ENCODE measurements at regions not wholly inside any gene's neighbourhood (a gene's known extent, or its start where the extent isn't known, plus 50 kb on each side); places are given as distances from the start of the nearest gene placed in this dataset.

DNA sequence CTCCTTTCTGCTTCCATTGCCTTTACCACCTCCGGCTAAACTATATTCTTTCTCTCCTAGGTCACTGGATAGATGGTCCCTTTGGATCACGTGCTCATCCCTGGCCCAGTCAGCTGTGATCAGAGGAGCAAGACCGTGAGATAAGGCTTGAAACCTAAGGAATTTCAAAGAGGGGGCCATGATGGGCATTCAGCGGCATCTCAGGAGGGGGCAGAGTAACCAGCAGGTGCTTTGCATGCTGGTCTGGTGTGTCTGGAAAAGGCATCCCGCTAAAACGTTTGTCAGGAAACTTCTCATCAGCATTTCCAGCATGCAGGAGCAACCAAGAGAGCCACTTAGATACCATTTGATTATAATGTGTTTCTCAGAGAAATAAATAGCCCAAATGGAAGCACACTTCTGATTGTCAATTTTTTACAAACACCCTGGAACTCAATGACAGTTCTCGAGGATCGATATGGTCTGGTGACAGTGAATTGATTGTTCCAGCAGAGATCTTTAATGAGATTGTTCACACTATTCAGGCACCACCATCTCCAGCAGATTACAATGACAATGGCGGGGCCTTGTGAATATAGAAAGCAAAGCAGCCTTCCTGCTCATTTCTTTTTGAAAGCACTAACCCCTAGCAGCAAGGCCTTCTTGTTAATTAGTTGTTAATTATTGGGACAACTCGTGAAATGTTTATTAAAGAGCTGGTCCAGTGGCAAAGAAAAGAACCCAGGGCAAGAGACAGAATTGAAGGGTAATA lies 327.1 kb downstream of the PTTG2 start:
- no peaks in the 10 kb centered on the region for H3K9me3 Mint-ChIP-seq
- H3K9me3 ChIP-seq (ENCODE audit: control insufficient read depth in 1 of 2, insufficient read depth in 1 of 2, low read length in 2 of 2) = no peaks in the 10 kb centered on the region
- H3K36me3 Mint-ChIP-seq (ENCODE audit: low read depth) = no peaks in the 10 kb centered on the region
- no peaks in the 10 kb centered on the region for H3K27me3 ChIP-seq (ENCODE audit: control insufficient read depth in 1 of 2, insufficient read depth in 2 of 2, low read length in 2 of 2)
- no peak overlapping the region for H3K27ac Mint-ChIP-seq
- ChIA-PET POLR2A (no interaction called here), CTCF (no interaction called here)
- intact Hi-C loops (cut with DNase I, micrococcal nuclease) = no loop called here
- no peak overlapping the region for H3K4me3 Mint-ChIP-seq
- no peak overlapping the region for H3K4me3 ChIP-seq (ENCODE audit: low read length)
- ATAC-seq (ENCODE audit: poor library complexity) (no peak), DNase-seq (no peak)
- no peaks in the 10 kb centered on the region for H3K4me1 Mint-ChIP-seq (ENCODE audit: low read depth)
- no peaks in the 10 kb centered on the region for H3K4me1 ChIP-seq (ENCODE audit: insufficient read depth, low read length)
- H3K27ac ChIP-seq (ENCODE audit: low read depth in 1 of 2, low read length in 2 of 2) = no peak overlapping the region
- H3K36me3 ChIP-seq (ENCODE audit: insufficient read depth, low read length) = no peaks in the 10 kb centered on the region
- H3K27me3 Mint-ChIP-seq = no peaks in the 10 kb centered on the region
- TF ChIP-seq, protein P1, sequence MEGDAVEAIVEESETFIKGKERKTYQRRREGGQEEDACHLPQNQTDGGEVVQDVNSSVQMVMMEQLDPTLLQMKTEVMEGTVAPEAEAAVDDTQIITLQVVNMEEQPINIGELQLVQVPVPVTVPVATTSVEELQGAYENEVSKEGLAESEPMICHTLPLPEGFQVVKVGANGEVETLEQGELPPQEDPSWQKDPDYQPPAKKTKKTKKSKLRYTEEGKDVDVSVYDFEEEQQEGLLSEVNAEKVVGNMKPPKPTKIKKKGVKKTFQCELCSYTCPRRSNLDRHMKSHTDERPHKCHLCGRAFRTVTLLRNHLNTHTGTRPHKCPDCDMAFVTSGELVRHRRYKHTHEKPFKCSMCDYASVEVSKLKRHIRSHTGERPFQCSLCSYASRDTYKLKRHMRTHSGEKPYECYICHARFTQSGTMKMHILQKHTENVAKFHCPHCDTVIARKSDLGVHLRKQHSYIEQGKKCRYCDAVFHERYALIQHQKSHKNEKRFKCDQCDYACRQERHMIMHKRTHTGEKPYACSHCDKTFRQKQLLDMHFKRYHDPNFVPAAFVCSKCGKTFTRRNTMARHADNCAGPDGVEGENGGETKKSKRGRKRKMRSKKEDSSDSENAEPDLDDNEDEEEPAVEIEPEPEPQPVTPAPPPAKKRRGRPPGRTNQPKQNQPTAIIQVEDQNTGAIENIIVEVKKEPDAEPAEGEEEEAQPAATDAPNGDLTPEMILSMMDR (IDR thresholded peaks at IDR 0.05) = no peak

DNA sequence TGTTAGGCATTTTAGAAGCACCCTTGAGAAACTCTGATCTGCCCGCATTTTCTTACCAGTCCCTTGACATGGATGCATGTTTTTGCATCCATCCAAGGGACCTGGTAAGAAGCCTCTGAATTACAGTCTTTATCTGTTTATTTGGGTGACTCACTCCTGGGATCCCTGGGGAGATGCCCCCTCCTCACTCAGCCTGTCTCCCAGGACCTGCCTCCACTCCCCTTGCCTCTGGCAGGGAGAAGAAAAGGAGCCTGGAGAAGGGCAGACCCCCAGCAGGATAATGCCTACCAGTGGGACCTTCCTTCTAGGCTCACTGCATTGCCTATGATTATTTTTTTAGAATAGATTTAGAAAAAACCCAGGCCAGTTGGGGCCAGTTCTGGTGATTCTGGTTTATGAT lies 329.4 kb downstream of the PTTG2 start:
- DNase-seq (no peak), ATAC-seq (ENCODE audit: poor library complexity) (no peak)
- H3K4me1 Mint-ChIP-seq (ENCODE audit: low read depth) = no peaks in the 10 kb centered on the region
- POLR2A ChIA-PET = no interaction called here
- Histone ChIP-seq H3K9me3 (ENCODE audit: control insufficient read depth in 1 of 2, insufficient read depth in 1 of 2, low read length in 2 of 2) (no peaks in the 10 kb centered on the region), H3K27ac (ENCODE audit: low read depth in 1 of 2, low read length in 2 of 2) (no peak overlapping the region), H3K36me3 (ENCODE audit: insufficient read depth, low read length) (no peaks in the 10 kb centered on the region), H3K4me3 (ENCODE audit: low read length) (no peak overlapping the region), H3K4me1 (ENCODE audit: insufficient read depth, low read length) (no peaks in the 10 kb centered on the region), H3K27me3 (ENCODE audit: control insufficient read depth in 1 of 2, insufficient read depth in 2 of 2, low read length in 2 of 2) (no peaks in the 10 kb centered on the region)
- H3K27me3 Mint-ChIP-seq = no peaks in the 10 kb centered on the region
- TF ChIP-seq, protein P1 (IDR thresholded peaks at IDR 0.05) = no peak
- no peaks in the 10 kb centered on the region for H3K36me3 Mint-ChIP-seq (ENCODE audit: low read depth)
- CTCF ChIA-PET = no interaction called here
- H3K4me3 Mint-ChIP-seq = no peak overlapping the region
- H3K9me3 Mint-ChIP-seq = peaks cover 5% of the 10 kb centered on the region
- intact Hi-C loops (cut with DNase I, micrococcal nuclease) = no loop called here
- no peak overlapping the region for H3K27ac Mint-ChIP-seq

DNA sequence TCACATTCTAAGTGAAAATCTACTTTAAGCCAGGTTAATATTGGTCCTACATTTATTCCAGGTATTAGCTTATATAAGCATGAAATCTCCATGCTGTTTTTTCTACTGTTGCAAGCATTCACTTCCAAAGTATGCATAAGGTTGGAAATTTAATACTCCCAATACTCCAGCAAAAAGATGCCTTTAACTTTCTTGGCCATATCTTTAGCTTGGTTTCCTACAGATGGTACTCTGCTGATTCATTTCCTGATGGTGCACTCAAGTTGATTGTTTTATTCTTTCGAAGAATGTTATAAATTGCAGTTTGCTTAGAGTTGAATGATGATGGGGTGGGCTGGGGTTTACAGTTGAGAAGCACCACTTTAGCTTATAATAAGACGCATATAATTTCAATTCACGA lies 330.2 kb downstream of the PTTG2 start:
- Mint-ChIP-seq H3K36me3 (ENCODE audit: low read depth) (no peaks in the 10 kb centered on the region), H3K4me1 (ENCODE audit: low read depth) (no peaks in the 10 kb centered on the region), H3K9me3 (peaks cover 5% of the 10 kb centered on the region), H3K27ac (no peak overlapping the region), H3K4me3 (no peak overlapping the region), H3K27me3 (no peaks in the 10 kb centered on the region)
- CTCF ChIA-PET = no interaction called here
- TF ChIP-seq, protein P1 (IDR thresholded peaks at IDR 0.05) = no peak
- POLR2A ChIA-PET = no interaction called here
- no peaks in the 10 kb centered on the region for H3K4me1 ChIP-seq (ENCODE audit: insufficient read depth, low read length)
- no peaks in the 10 kb centered on the region for H3K27me3 ChIP-seq (ENCODE audit: control insufficient read depth in 1 of 2, insufficient read depth in 2 of 2, low read length in 2 of 2)
- DNase-seq = no peak
- no peaks in the 10 kb centered on the region for H3K9me3 ChIP-seq (ENCODE audit: control insufficient read depth in 1 of 2, insufficient read depth in 1 of 2, low read length in 2 of 2)
- no peak overlapping the region for H3K27ac ChIP-seq (ENCODE audit: low read depth in 1 of 2, low read length in 2 of 2)
- intact Hi-C loops (cut with DNase I, micrococcal nuclease) = no loop called here
- no peak for ATAC-seq (ENCODE audit: poor library complexity)
- H3K4me3 ChIP-seq (ENCODE audit: low read length) = no peak overlapping the region
- H3K36me3 ChIP-seq (ENCODE audit: insufficient read depth, low read length) = no peaks in the 10 kb centered on the region
